ENCODE measurements at regions not wholly inside any gene's neighbourhood (a gene's known extent, or its start where the extent isn't known, plus 50 kb on each side); places are given as distances from the start of the nearest gene placed in this dataset.

- no peak overlapping the region for H3K4me3 ChIP-seq (ENCODE audit: low read depth, low read length)
- no peak for DNase-seq (ENCODE audit: low read depth)
- no peak for TF ChIP-seq CTCF (IDR thresholded peaks at IDR 0.05; ENCODE audit: low read depth, low read length, missing control alignments)
These were observed 1584.3 kb upstream of the ACVR2A start for GRCh38 chr2:146260551-146260950.

- no peak for DNase-seq (ENCODE audit: low read depth)
- TF ChIP-seq CTCF (IDR thresholded peaks at IDR 0.05; ENCODE audit: low read depth, low read length, missing control alignments) = no peak
These were observed 1585.0 kb upstream of the ACVR2A start for GRCh38 chr2:146259816-146260215.

GRCh38 chr2:146258071-146258470 lies 1586.8 kb upstream of the ACVR2A start:
- H3K4me3 ChIP-seq (ENCODE audit: low read depth, low read length) = no peak overlapping the region
- DNase-seq (ENCODE audit: low read depth) = no peak
- no peak for TF ChIP-seq CTCF (IDR thresholded peaks at IDR 0.05; ENCODE audit: low read depth, low read length, missing control alignments)

More at GRCh38 chr2:146259816-146260215, 1585.0 kb upstream of the ACVR2A start:
- no peak overlapping the region for H3K4me3 ChIP-seq (ENCODE audit: low read depth, low read length)

DNA sequence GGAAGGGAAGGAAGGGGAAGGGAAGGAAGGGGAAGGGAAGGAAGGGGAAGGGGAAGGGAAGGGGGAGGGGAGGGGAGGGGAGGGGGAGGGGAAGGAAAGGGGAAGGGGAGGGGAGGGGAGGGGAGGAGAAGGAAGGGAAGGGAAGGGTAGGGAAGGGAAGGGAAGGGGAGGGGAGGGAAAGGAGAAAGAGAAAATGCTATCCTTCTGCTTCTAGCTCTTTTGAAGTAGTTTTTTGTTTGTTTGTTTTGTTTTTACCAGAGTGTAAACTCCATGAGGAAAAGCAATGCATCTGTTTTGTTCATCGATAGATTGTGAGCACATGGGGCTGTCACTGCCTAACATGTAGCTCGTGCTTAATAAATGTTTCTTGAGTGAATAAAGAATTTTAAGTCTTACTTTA lies 1592.7 kb upstream of the ACVR2A start:
- no peak overlapping the region for H3K4me3 ChIP-seq (ENCODE audit: low read depth, low read length)
- DNase-seq (ENCODE audit: low read depth) = no peak
- TF ChIP-seq CTCF (IDR thresholded peaks at IDR 0.05; ENCODE audit: low read depth, low read length, missing control alignments) = no peak

DNA sequence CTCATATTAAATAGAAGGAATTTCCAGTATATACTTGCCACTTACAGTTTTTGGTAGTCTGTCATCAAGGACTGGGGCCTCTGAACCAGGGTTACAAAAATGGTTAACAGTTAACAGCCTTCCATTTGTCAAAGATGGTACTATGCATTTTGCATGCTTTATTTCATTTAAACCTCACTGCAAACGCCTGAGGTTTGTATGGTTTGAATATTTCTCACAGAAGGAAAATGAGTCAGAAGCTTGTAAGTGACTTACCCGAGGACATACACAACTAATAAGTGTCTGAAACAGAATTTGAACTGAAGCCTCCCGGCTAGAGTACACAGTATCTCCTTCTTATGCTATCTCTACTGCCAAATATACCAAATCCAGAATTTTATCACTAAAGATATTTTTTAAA lies 1593.5 kb upstream of the ACVR2A start:
- TF ChIP-seq CTCF (IDR thresholded peaks at IDR 0.05; ENCODE audit: low read depth, low read length, missing control alignments) = no peak
- no peak for DNase-seq (ENCODE audit: low read depth)
- H3K4me3 ChIP-seq (ENCODE audit: low read depth, low read length) = no peak overlapping the region

GRCh38 chr2:146246736-146247523 lies 1597.9 kb upstream of the ACVR2A start:
- TF ChIP-seq CTCF (IDR thresholded peaks at IDR 0.05; ENCODE audit: low read depth, low read length, missing control alignments) = no peak
- no peak for DNase-seq (ENCODE audit: low read depth)
- no peak overlapping the region for H3K4me3 ChIP-seq (ENCODE audit: low read depth, low read length)

Data from GM12864 (cell line).